Upper lobe of left lung (tissue), 4 donors: ENCODE measurements at regions not wholly inside any gene's neighbourhood (a gene's known extent, or its start where the extent isn't known, plus 50 kb on each side); places are given as distances from the start of the nearest gene placed in this dataset.

Source experiments
- EP300 ChIP-seq, 4 donors: sonication (generic); formaldehyde crosslinking; IDR thresholded peaks; one replicate each; pipeline ENCODE4 v1.5.1; 2017; ENCODE audit warnings: antibody characterized with exemption in 4 of 4, control low read depth in 2 of 4
- POLR2A ChIP-seq, 4 donors: fragments of 450-650 bp; IDR thresholded peaks; one replicate each; pipeline ENCODE4 v1.5.1; 2016 to 2017; ENCODE audit warnings: antibody characterized with exemption in 4 of 4, mild to moderate bottlenecking in 2 of 4
- POLR2AphosphoS5 ChIP-seq, 2 donors: sonication (generic); formaldehyde crosslinking; IDR thresholded peaks; one replicate each; pipeline ENCODE4 v1.5.1; 2017; ENCODE audit warnings: antibody characterized with exemption in 2 of 2
- TF ChIP-seq, protein P1 (sequence below), 6 experiments: fragments of 450-650 bp in 4 of 6; fragments of 200-600 bp in 2 of 6; sonication (generic) in 2 of 6; IDR thresholded peaks; one replicate each; pipeline ENCODE4 v1.5.1; 2016 to 2019; ENCODE audit warnings: antibody characterized with exemption in 6 of 6

DNA sequence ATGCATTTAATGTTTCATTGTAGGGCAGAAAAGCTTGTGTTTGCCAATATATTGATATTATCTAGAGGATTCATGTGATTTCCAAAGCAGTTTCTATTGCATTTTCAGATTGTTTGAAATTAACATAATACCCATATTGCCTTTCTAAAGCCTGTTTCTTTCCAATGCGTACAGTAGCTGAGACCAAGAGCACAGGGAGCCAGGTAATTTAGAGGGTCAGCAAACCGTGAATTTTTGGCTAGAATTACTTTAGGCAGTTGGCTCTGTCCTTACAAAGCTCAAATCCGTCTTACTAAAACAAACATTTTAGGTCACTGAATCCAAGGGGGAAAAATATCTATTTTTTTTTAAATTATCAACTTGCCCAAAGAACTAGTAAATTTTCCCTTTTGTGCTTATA, 604.9 kb upstream of the ADARB2 start:
- TF ChIP-seq, protein P1, sequence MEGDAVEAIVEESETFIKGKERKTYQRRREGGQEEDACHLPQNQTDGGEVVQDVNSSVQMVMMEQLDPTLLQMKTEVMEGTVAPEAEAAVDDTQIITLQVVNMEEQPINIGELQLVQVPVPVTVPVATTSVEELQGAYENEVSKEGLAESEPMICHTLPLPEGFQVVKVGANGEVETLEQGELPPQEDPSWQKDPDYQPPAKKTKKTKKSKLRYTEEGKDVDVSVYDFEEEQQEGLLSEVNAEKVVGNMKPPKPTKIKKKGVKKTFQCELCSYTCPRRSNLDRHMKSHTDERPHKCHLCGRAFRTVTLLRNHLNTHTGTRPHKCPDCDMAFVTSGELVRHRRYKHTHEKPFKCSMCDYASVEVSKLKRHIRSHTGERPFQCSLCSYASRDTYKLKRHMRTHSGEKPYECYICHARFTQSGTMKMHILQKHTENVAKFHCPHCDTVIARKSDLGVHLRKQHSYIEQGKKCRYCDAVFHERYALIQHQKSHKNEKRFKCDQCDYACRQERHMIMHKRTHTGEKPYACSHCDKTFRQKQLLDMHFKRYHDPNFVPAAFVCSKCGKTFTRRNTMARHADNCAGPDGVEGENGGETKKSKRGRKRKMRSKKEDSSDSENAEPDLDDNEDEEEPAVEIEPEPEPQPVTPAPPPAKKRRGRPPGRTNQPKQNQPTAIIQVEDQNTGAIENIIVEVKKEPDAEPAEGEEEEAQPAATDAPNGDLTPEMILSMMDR (IDR thresholded peaks at IDR 0.05) = no peak
- no peak for TF ChIP-seq EP300 (IDR thresholded peaks at IDR 0.05)
- no peak for TF ChIP-seq POLR2A (IDR thresholded peaks at IDR 0.05)
- no peak for TF ChIP-seq POLR2AphosphoS5 (IDR thresholded peaks at IDR 0.05)
